Bronchial epithelial cell (primary cell): ENCODE measurements at regions not wholly inside any gene's neighbourhood (a gene's known extent, or its start where the extent isn't known, plus 50 kb on each side); places are given as distances from the start of the nearest gene placed in this dataset.
"Not testable (repeated sequence)": the region's sequence is repeated elsewhere in the genome, so short reads cannot be mapped to it uniquely, and the experiment has no call there.

Experiments
- DNase-seq: peaks from one replicate; pipeline ENCODE4 v3.0.0-alpha.2; 2010; ENCODE audit warnings: low read depth
- FAIRE-seq: peaks from 2 replicates; lab custom pipeline; 2011; peaks lifted over from hg19 to GRCh38; lab: Jason Lieb, UNC
- H3K27me3 ChIP-seq: 2 replicates; pipeline ENCODE4 v1.5.1; 2011; ENCODE audit warnings: low read length; ENCODE audit not compliant: control insufficient read depth, insufficient read depth
- H3K36me3 ChIP-seq: 2 replicates; pipeline ENCODE4 v1.5.1; 2011; ENCODE audit warnings: low read length; ENCODE audit not compliant: control insufficient read depth, insufficient read depth
- H3K4me3 ChIP-seq: 2 replicates; pipeline ENCODE4 v1.5.1; 2011; ENCODE audit warnings: mild to moderate bottlenecking, low read depth, low read length, control low read depth
- CTCF ChIP-seq: IDR thresholded peaks from 2 replicates; pipeline ENCODE4 v1.5.1; 2011; ENCODE audit warnings: mild to moderate bottlenecking, moderate library complexity, low read length, control low read depth, inconsistent platforms; ENCODE audit not compliant: insufficient read depth, severe bottlenecking

GRCh38 chr7:42570944-42571343, 333.9 kb upstream of the GLI3 start:
- no peaks in the 10 kb centered on the region for H3K36me3 ChIP-seq
- no peak for FAIRE-seq
- no peak for TF ChIP-seq CTCF
- H3K4me3 ChIP-seq: no peak overlapping the region
- no peaks in the 10 kb centered on the region for H3K27me3 ChIP-seq
- DNase-seq: no peak

- Histone ChIP-seq H3K27me3 (no peaks in the 10 kb centered on the region), H3K4me3 (no peak overlapping the region), H3K36me3 (no peaks in the 10 kb centered on the region)
- FAIRE-seq (no peak), DNase-seq (peak; percentile 75)
- TF ChIP-seq CTCF: no peak
Measured at GRCh38 chr7:42567051-42567450, 330.0 kb upstream of the GLI3 start.

- H3K36me3 ChIP-seq: no peaks in the 10 kb centered on the region
- H3K4me3 ChIP-seq: no peak overlapping the region
- FAIRE-seq (no peak), DNase-seq (peak; percentile 27)
- H3K27me3 ChIP-seq: no peaks in the 10 kb centered on the region
- no peak for TF ChIP-seq CTCF
Measured at GRCh38 chr7:42561797-42562196, 324.8 kb upstream of the GLI3 start.

- H3K4me3 ChIP-seq: no peak overlapping the region
- TF ChIP-seq CTCF: no peak
- DNase-seq (peak; percentile 91), FAIRE-seq (no peak)
- no peaks in the 10 kb centered on the region for H3K36me3 ChIP-seq
- H3K27me3 ChIP-seq: no peaks in the 10 kb centered on the region
Measured at GRCh38 chr7:42560866-42561265, 323.9 kb upstream of the GLI3 start.

DNA sequence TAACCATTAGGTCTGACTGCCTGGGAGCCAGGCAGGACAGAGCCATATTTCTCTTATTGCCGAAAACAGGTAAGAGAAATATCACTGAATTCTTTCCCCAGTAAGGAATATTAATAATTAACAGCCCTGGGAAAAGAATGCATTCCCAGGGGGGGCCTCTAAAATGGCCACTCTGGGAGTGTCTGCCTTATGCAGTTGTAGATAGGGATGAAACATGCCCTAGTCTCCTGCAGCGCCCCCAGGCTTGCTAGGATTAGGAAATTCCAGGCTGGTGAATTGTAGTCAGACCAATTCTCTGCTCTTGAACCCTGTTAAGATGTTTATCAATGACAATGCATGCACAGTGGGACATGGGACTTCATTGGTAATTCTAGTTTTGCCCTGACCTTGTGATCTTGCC, 317.9 kb upstream of the GLI3 start:
- H3K27me3 ChIP-seq, FAIRE-seq, H3K4me3 ChIP-seq, DNase-seq, H3K36me3 ChIP-seq: not testable (repeated sequence)

GRCh38 chr7:42552227-42552626, 315.2 kb upstream of the GLI3 start:
- Histone ChIP-seq H3K4me3 (no peak overlapping the region), H3K27me3 (no peaks in the 10 kb centered on the region), H3K36me3 (no peaks in the 10 kb centered on the region)
- FAIRE-seq (peak; percentile 70), DNase-seq (peak; percentile 90)
- TF ChIP-seq CTCF: no peak
